ENCODE measurements at regions not wholly inside any gene's neighbourhood (a gene's known extent, or its start where the extent isn't known, plus 50 kb on each side); places are given as distances from the start of the nearest gene placed in this dataset.

- no peak overlapping the region for H2AFZ ChIP-seq (replicated peaks; ENCODE audit: low read length, poor library complexity)
- no peak overlapping the region for H3K27ac ChIP-seq (ENCODE audit: insufficient read depth, low read length)
- peaks cover 6% of the 10 kb centered on the region for H3K9me3 ChIP-seq (ENCODE audit: control insufficient read depth, insufficient read depth, low read length)
- no peak overlapping the region for H4K5ac ChIP-seq (ENCODE audit: low read depth, low read length)
- no peaks in the 10 kb centered on the region for H3K36me3 ChIP-seq (ENCODE audit: control insufficient read depth, insufficient read depth, low read length)
- no peaks in the 10 kb centered on the region for H3K4me1 ChIP-seq (ENCODE audit: control insufficient read depth, insufficient read depth, low read length)
- TF ChIP-seq BHLHE40 (IDR thresholded peaks at IDR 0.05; ENCODE audit: low read depth, low read length) = no peak
- no peak for TF ChIP-seq FOS (IDR thresholded peaks at IDR 0.05; ENCODE audit: low read depth, low read length)
- no peak for TF ChIP-seq MAZ (IDR thresholded peaks at IDR 0.05; ENCODE audit: borderline replicate concordance, low read depth, low read length)
- TF ChIP-seq, protein P1, sequence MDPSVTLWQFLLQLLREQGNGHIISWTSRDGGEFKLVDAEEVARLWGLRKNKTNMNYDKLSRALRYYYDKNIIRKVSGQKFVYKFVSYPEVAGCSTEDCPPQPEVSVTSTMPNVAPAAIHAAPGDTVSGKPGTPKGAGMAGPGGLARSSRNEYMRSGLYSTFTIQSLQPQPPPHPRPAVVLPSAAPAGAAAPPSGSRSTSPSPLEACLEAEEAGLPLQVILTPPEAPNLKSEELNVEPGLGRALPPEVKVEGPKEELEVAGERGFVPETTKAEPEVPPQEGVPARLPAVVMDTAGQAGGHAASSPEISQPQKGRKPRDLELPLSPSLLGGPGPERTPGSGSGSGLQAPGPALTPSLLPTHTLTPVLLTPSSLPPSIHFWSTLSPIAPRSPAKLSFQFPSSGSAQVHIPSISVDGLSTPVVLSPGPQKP (IDR thresholded peaks at IDR 0.05; ENCODE audit: borderline replicate concordance, low read depth, low read length) = no peak
- TF ChIP-seq, protein P2, sequence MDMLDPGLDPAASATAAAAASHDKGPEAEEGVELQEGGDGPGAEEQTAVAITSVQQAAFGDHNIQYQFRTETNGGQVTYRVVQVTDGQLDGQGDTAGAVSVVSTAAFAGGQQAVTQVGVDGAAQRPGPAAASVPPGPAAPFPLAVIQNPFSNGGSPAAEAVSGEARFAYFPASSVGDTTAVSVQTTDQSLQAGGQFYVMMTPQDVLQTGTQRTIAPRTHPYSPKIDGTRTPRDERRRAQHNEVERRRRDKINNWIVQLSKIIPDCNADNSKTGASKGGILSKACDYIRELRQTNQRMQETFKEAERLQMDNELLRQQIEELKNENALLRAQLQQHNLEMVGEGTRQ (IDR thresholded peaks at IDR 0.05; ENCODE audit: low read depth, low read length) = no peak
- no peak for TF ChIP-seq SMC3 (IDR thresholded peaks at IDR 0.05; ENCODE audit: low read depth, low read length)
- TF ChIP-seq RCOR1 (IDR thresholded peaks at IDR 0.05; ENCODE audit: insufficient replicate concordance, low read length) = no peak
- TF ChIP-seq CHD1 (IDR thresholded peaks at IDR 0.05; ENCODE audit: low read depth, low read length) = no peak
- TF ChIP-seq MAFK (IDR thresholded peaks at IDR 0.05; ENCODE audit: low read depth, low read length) = no peak
- no peak for TF ChIP-seq RFX5 (IDR thresholded peaks at IDR 0.05; ENCODE audit: low read depth, low read length)
- no peak for TF ChIP-seq POLR2A (IDR thresholded peaks at IDR 0.05; ENCODE audit: low read depth, low read length)
- no peak for TF ChIP-seq CEBPB (IDR thresholded peaks at IDR 0.05; ENCODE audit: low read depth, low read length)
- no peak for TF ChIP-seq RAD21 (IDR thresholded peaks at IDR 0.05; ENCODE audit: low read length)
- no peak for TF ChIP-seq MXI1 (IDR thresholded peaks at IDR 0.05; ENCODE audit: borderline replicate concordance, low read depth, low read length)
- TF ChIP-seq, protein P3, sequence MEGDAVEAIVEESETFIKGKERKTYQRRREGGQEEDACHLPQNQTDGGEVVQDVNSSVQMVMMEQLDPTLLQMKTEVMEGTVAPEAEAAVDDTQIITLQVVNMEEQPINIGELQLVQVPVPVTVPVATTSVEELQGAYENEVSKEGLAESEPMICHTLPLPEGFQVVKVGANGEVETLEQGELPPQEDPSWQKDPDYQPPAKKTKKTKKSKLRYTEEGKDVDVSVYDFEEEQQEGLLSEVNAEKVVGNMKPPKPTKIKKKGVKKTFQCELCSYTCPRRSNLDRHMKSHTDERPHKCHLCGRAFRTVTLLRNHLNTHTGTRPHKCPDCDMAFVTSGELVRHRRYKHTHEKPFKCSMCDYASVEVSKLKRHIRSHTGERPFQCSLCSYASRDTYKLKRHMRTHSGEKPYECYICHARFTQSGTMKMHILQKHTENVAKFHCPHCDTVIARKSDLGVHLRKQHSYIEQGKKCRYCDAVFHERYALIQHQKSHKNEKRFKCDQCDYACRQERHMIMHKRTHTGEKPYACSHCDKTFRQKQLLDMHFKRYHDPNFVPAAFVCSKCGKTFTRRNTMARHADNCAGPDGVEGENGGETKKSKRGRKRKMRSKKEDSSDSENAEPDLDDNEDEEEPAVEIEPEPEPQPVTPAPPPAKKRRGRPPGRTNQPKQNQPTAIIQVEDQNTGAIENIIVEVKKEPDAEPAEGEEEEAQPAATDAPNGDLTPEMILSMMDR (conservative IDR thresholded peaks at IDR 0.05; ENCODE audit: low read depth, low read length) = no peak
- no peak for TF ChIP-seq NFE2L2 (IDR thresholded peaks at IDR 0.05; ENCODE audit: low read depth, low read length)
- in situ Hi-C loops (cut with MboI; ENCODE audit: low sequenced_read_pairs) = no loop called here
- no peak overlapping the region for H3K23ac ChIP-seq (ENCODE audit: low read depth, low read length)
- no peak overlapping the region for H3K4me2 ChIP-seq (ENCODE audit: low read depth, low read length)
- H4K20me1 ChIP-seq (ENCODE audit: insufficient read depth, low read length) = no peaks in the 10 kb centered on the region
- H3K9ac ChIP-seq (ENCODE audit: low read depth, low read length) = no peak overlapping the region
- no peak overlapping the region for H3K4me3 ChIP-seq (ENCODE audit: insufficient read depth, low read depth, low read length)
- dilution Hi-C loops (cut with HindIII; ENCODE audit: low sequenced_read_pairs, unreplicated experiment) = no loop called here
- no peak for DNase-seq
- CTCF ChIA-PET = no interaction called here
- no peaks in the 10 kb centered on the region for H3K79me1 ChIP-seq (ENCODE audit: low read depth in 1 of 2, low read length in 2 of 2)
- no TSS peak for BruUV-seq (replicated peaks)
- no peak overlapping the region for H3K14ac ChIP-seq (replicated peaks; ENCODE audit: low read depth, low read length)
- no peak overlapping the region for H2BK20ac ChIP-seq (ENCODE audit: low read depth, low read length)
- POLR2A ChIA-PET (ENCODE audit: unreplicated experiment) = no interaction called here
- no peaks in the 10 kb centered on the region for H3K27me3 ChIP-seq (ENCODE audit: control insufficient read depth, insufficient read depth, low read length)
- ATAC-seq (ENCODE audit: low read depth) = no peak
- H4K91ac ChIP-seq (ENCODE audit: insufficient read depth, low read depth, low read length) = no peak overlapping the region
- H2AK9ac ChIP-seq (replicated peaks; ENCODE audit: low read depth, low read length, poor library complexity) = no peak overlapping the region
- no peak overlapping the region for H3K4ac ChIP-seq (ENCODE audit: low read depth, low read length)
- no peak overlapping the region for H3K18ac ChIP-seq (ENCODE audit: low read depth, low read length)
- WGBS, 2 experiments (ENCODE audit: extremely low coverage in 2 of 2, insufficient read length in 1 of 2) = 20% methylated on average over 1 of the region's 3 CpGs; no CpG with 5 or more reads in 1 of the 2 experiments
- no peak overlapping the region for H4K8ac ChIP-seq (ENCODE audit: low read depth in 2 of 2, low read length in 2 of 2)
- intact Hi-C loops (cut with micrococcal nuclease) = no loop called here
- H2BK15ac ChIP-seq (ENCODE audit: low read depth, low read length) = no peak overlapping the region
- no peak overlapping the region for H3K56ac ChIP-seq (ENCODE audit: extremely low read depth, insufficient read depth, low read length)
- no peaks in the 10 kb centered on the region for H3K9me1 ChIP-seq (ENCODE audit: insufficient read depth, low read length)
- no peak overlapping the region for H2BK120ac ChIP-seq (ENCODE audit: low read depth, low read length)
- no peak overlapping the region for H2BK5ac ChIP-seq (ENCODE audit: low read depth, low read length, poor library complexity, severe bottlenecking)
- no peak overlapping the region for H2AK5ac ChIP-seq (ENCODE audit: low read depth, low read length)
These were observed 838.9 kb upstream of the DDX18 start for GRCh38 chr2:116975608-116976007.
